GM23248 (cell line): ENCODE measurements at regions not wholly inside any gene's neighbourhood (a gene's known extent, or its start where the extent isn't known, plus 50 kb on each side); places are given as distances from the start of the nearest gene placed in this dataset.
A peak's percentile ranks its signal among the peaks of the same experiment; 100 is the strongest.

Experiments used
- DNase-seq: peaks from one replicate; pipeline ENCODE4 v3.0.0-alpha.2; 2015
- H2AFZ ChIP-seq: fragments of 200-600 bp; sonication (generic); 2 replicates; pipeline ENCODE4 v1.6.1; 2016; ENCODE audit warnings: antibody characterized with exemption
- H3F3A ChIP-seq: fragments of 200-600 bp; sonication (generic); 2 replicates; pipeline ENCODE4 v1.6.1; 2016; ENCODE audit warnings: mild to moderate bottlenecking, antibody characterized with exemption, mixed run types; ENCODE audit not compliant: insufficient read depth
- H3K27ac ChIP-seq: fragments of 200-600 bp; sonication (generic); 2 replicates; pipeline ENCODE4 v1.5.1; 2016; ENCODE audit warnings: mild to moderate bottlenecking
- H3K27me3 ChIP-seq: fragments of 200-600 bp; sonication (generic); replicated peaks from 2 replicates; pipeline ENCODE4 v1.6.1; 2016; ENCODE audit warnings: mild to moderate bottlenecking; ENCODE audit not compliant: insufficient read depth
- H3K36me3 ChIP-seq: fragments of 200-600 bp; sonication (generic); 2 replicates; pipeline ENCODE4 v1.6.1; 2016; ENCODE audit warnings: low read depth, mild to moderate bottlenecking
- H3K4me1 ChIP-seq: fragments of 200-600 bp; sonication (generic); 2 replicates; pipeline ENCODE4 v1.6.1; 2016; ENCODE audit warnings: mild to moderate bottlenecking; ENCODE audit not compliant: insufficient read depth
- H3K4me2 ChIP-seq: fragments of 200-600 bp; sonication (generic); one replicate; pipeline ENCODE4 v1.6.1; 2016; ENCODE audit warnings: mild to moderate bottlenecking; ENCODE audit not compliant: unreplicated experiment
- H3K4me3 ChIP-seq: fragments of 200-600 bp; sonication (generic); 2 replicates; pipeline ENCODE4 v1.5.1; 2016; ENCODE audit warnings: mild to moderate bottlenecking
- H3K79me2 ChIP-seq: fragments of 200-600 bp; sonication (generic); 2 replicates; pipeline ENCODE4 v1.6.1; 2016; ENCODE audit warnings: mild to moderate bottlenecking; ENCODE audit not compliant: insufficient read depth
- H3K9ac ChIP-seq: fragments of 200-600 bp; sonication (generic); 2 replicates; pipeline ENCODE4 v1.6.1; 2016; ENCODE audit warnings: mild to moderate bottlenecking
- H3K9me2 ChIP-seq: fragments of 200-600 bp; sonication (generic); 2 replicates; pipeline ENCODE4 v1.6.1; 2016; ENCODE audit warnings: mixed run types, mild to moderate bottlenecking, moderate library complexity; ENCODE audit not compliant: insufficient read depth
- H3K9me3 ChIP-seq: fragments of 200-600 bp; sonication (generic); one replicate; pipeline ENCODE4 v1.6.1; 2017; ENCODE audit warnings: low read depth
- H4K20me1 ChIP-seq: fragments of 200-600 bp; sonication (generic); 2 replicates; pipeline ENCODE4 v1.6.0; 2016; ENCODE audit not compliant: insufficient read depth
- EZH2 ChIP-seq: fragments of 200-600 bp; sonication (generic); IDR thresholded peaks from 2 replicates; pipeline ENCODE4 v1.6.1; 2018; ENCODE audit warnings: antibody characterized with exemption, mild to moderate bottlenecking; ENCODE audit not compliant: insufficient read depth, poor library complexity, severe bottlenecking
- EZH2phosphoT487 ChIP-seq: fragments of 200-600 bp; sonication (generic); IDR thresholded peaks from 2 replicates; pipeline ENCODE4 v1.6.1; 2018; ENCODE audit warnings: antibody characterized with exemption, moderate library complexity, mild to moderate bottlenecking, low read depth; ENCODE audit not compliant: insufficient read depth
- WGBS, 2 experiments: methylation state at CpG; one replicate each; pipeline ENCODE4 v1.1.6; 2015 to 2017; ENCODE audit warnings: low lambda C conversion rate in 2 of 2, low coverage in 1 of 2; ENCODE audit errors: missing lambda C conversion rate in 2 of 2; 5-methylcytosine and 5-hydroxymethylcytosine counted together
- in situ Hi-C: fragments of 300-500 bp; cut with MboI; formaldehyde crosslinking; loops from 2 replicates; pipeline ENCODE4 v1.15.0; 2020

GRCh38 chr13:40114305-40114896 lies 458.9 kb downstream of the COG6 start:
- H4K20me1 ChIP-seq: no peaks in the 10 kb centered on the region
- WGBS, 2 experiments: 57 to 58% methylated on average over 6 of the region's 6 CpGs
- H3K9ac ChIP-seq: no peak overlapping the region
- H3K27ac ChIP-seq: no peak overlapping the region
- no peak overlapping the region for H3K4me3 ChIP-seq
- H2AFZ ChIP-seq: no peak overlapping the region
- in situ Hi-C loops: no loop called here
- H3K79me2 ChIP-seq: no peaks in the 10 kb centered on the region
- no peak for DNase-seq
- no peak overlapping the region for H3K4me2 ChIP-seq
- no peaks in the 10 kb centered on the region for H3K9me3 ChIP-seq
- H3K9me2 ChIP-seq: no peaks in the 10 kb centered on the region
- H3F3A ChIP-seq: peaks cover 16% of the 10 kb centered on the region
- H3K27me3 ChIP-seq: no peaks in the 10 kb centered on the region
- H3K4me1 ChIP-seq: peaks cover 29% of the 10 kb centered on the region
- TF ChIP-seq EZH2phosphoT487 (no peak), EZH2 (no peak)
- no peaks in the 10 kb centered on the region for H3K36me3 ChIP-seq

- peak overlapping the region; percentile 58 for H2AFZ ChIP-seq
- H3K27me3 ChIP-seq: no peaks in the 10 kb centered on the region
- WGBS, 2 experiments: 39 to 52% methylated on average over 2 of the region's 2 CpGs
- no peak overlapping the region for H3K4me3 ChIP-seq
- DNase-seq: peak; percentile 40
- H4K20me1 ChIP-seq: no peaks in the 10 kb centered on the region
- H3K79me2 ChIP-seq: no peaks in the 10 kb centered on the region
- H3K9me2 ChIP-seq: no peaks in the 10 kb centered on the region
- peaks cover 23% of the 10 kb centered on the region for H3K4me1 ChIP-seq
- H3K9ac ChIP-seq: peak overlapping the region; percentile 41
- peak overlapping the region; percentile 44 for H3K27ac ChIP-seq
- TF ChIP-seq EZH2phosphoT487 (no peak), EZH2 (no peak)
- H3K9me3 ChIP-seq: no peaks in the 10 kb centered on the region
- peaks cover 9% of the 10 kb centered on the region for H3F3A ChIP-seq
- in situ Hi-C loops: no loop called here
- H3K36me3 ChIP-seq: no peaks in the 10 kb centered on the region
- H3K4me2 ChIP-seq: peak overlapping the region; percentile 28
Observed at GRCh38 chr13:40115426-40115825, 460.0 kb downstream of the COG6 start.

- no peaks in the 10 kb centered on the region for H3K9me3 ChIP-seq
- H3K4me3 ChIP-seq: no peak overlapping the region
- no peaks in the 10 kb centered on the region for H3K79me2 ChIP-seq
- no peaks in the 10 kb centered on the region for H3K36me3 ChIP-seq
- WGBS, 2 experiments: 49 to 50% methylated on average over 6 of the region's 6 CpGs
- H3K27ac ChIP-seq: peak overlapping the region; percentile 44
- TF ChIP-seq EZH2phosphoT487: no peak
- TF ChIP-seq EZH2: no peak
- DNase-seq: peak; percentile 76
- in situ Hi-C loops: no loop called here
- H3K9me2 ChIP-seq: no peaks in the 10 kb centered on the region
- H3F3A ChIP-seq: peaks cover 14% of the 10 kb centered on the region
- H3K27me3 ChIP-seq: no peaks in the 10 kb centered on the region
- no peaks in the 10 kb centered on the region for H4K20me1 ChIP-seq
- H3K4me1 ChIP-seq: peaks cover 26% of the 10 kb centered on the region
- H3K4me2 ChIP-seq: peak overlapping the region; percentile 28
- peak overlapping the region; percentile 41; the same call in 1 of the 2 replicates for H3K9ac ChIP-seq
- H2AFZ ChIP-seq: peak overlapping the region; percentile 58
Observed at GRCh38 chr13:40116008-40116407, 460.5 kb downstream of the COG6 start.

GRCh38 chr13:40118337-40118736 lies 462.9 kb downstream of the COG6 start:
- H3K9me3 ChIP-seq: no peaks in the 10 kb centered on the region

GRCh38 chr13:40119852-40120251 lies 464.4 kb downstream of the COG6 start:
- DNase-seq: no peak
- Histone ChIP-seq H3K36me3 (no peaks in the 10 kb centered on the region), H3K79me2 (no peaks in the 10 kb centered on the region), H3F3A (peaks cover 20% of the 10 kb centered on the region), H3K27me3 (no peaks in the 10 kb centered on the region), H3K9me2 (no peaks in the 10 kb centered on the region), H3K27ac (peak overlapping the region; percentile 96), H2AFZ (no peak overlapping the region), H3K4me3 (no peak overlapping the region), H3K4me1 (peaks cover 27% of the 10 kb centered on the region), H4K20me1 (no peaks in the 10 kb centered on the region), H3K4me2 (no peak overlapping the region), H3K9me3 (no peaks in the 10 kb centered on the region), H3K9ac (no peak overlapping the region)
- TF ChIP-seq EZH2 (no peak), EZH2phosphoT487 (no peak)
- WGBS, 2 experiments: 63 to 82% methylated on average over 1 of the region's 1 CpG
- in situ Hi-C loops: no loop called here

More at GRCh38 chr13:40118337-40118736, 462.9 kb downstream of the COG6 start:
- peaks cover 32% of the 10 kb centered on the region for H3K4me1 ChIP-seq
- H3K9ac ChIP-seq: no peak overlapping the region
- no peak overlapping the region for H3K4me2 ChIP-seq
- H4K20me1 ChIP-seq: no peaks in the 10 kb centered on the region
- in situ Hi-C loops: no loop called here
- H3K36me3 ChIP-seq: no peaks in the 10 kb centered on the region
- TF ChIP-seq EZH2 (no peak), EZH2phosphoT487 (no peak)
- H3K79me2 ChIP-seq: no peaks in the 10 kb centered on the region
- no peak overlapping the region for H3K4me3 ChIP-seq
- peaks cover 20% of the 10 kb centered on the region for H3F3A ChIP-seq
- H2AFZ ChIP-seq: no peak overlapping the region
- H3K27ac ChIP-seq: no peak overlapping the region
- WGBS, 2 experiments: 82 to 86% methylated on average over 3 of the region's 3 CpGs
- H3K27me3 ChIP-seq: no peaks in the 10 kb centered on the region
- H3K9me2 ChIP-seq: no peaks in the 10 kb centered on the region
- DNase-seq: no peak
